MM.1S (cell line): ENCODE measurements at regions not wholly inside any gene's neighbourhood (a gene's known extent, or its start where the extent isn't known, plus 50 kb on each side); places are given as distances from the start of the nearest gene placed in this dataset.

Source experiments
- DNase-seq: peaks from one replicate; pipeline ENCODE4 v3.0.0-alpha.2; 2015
- H2AFZ ChIP-seq: fragments of 300-600 bp; sonication (generic); 2 replicates; pipeline ENCODE4 v1.6.0; 2016; ENCODE audit warnings: antibody characterized with exemption, low read length
- H3F3A ChIP-seq: fragments of 300-600 bp; sonication (generic); 2 replicates; pipeline ENCODE4 v1.6.1; 2016; ENCODE audit warnings: mild to moderate bottlenecking, antibody characterized with exemption, low read length, moderate library complexity, mixed read lengths; ENCODE audit not compliant: insufficient read depth
- H3K27ac ChIP-seq: fragments of 300-600 bp; sonication (generic); 2 replicates; pipeline ENCODE4 v1.5.1; 2016; ENCODE audit warnings: mild to moderate bottlenecking, low read length
- H3K27me3 ChIP-seq: fragments of 300-600 bp; sonication (generic); replicated peaks from 2 replicates; pipeline ENCODE4 v1.6.0; 2016; ENCODE audit warnings: low read length; ENCODE audit not compliant: insufficient read depth
- H3K36me3 ChIP-seq: fragments of 300-600 bp; sonication (generic); replicated peaks from 2 replicates; pipeline ENCODE4 v1.6.1; 2016; ENCODE audit warnings: mild to moderate bottlenecking, low read length, mixed read lengths; ENCODE audit not compliant: insufficient read depth
- H3K4me1 ChIP-seq: fragments of 300-600 bp; sonication (generic); 2 replicates; pipeline ENCODE4 v1.6.1; 2016; ENCODE audit warnings: low read length, mixed read lengths
- H3K4me2 ChIP-seq: fragments of 300-600 bp; sonication (generic); 2 replicates; pipeline ENCODE4 v1.6.0; 2016; ENCODE audit warnings: low read depth, low read length
- H3K4me3 ChIP-seq: fragments of 300-600 bp; sonication (generic); 2 replicates; pipeline ENCODE4 v1.5.1; 2016; ENCODE audit warnings: low read length, mixed read lengths
- H3K79me2 ChIP-seq: fragments of 300-600 bp; sonication (generic); 2 replicates; pipeline ENCODE4 v1.6.1; 2016; ENCODE audit warnings: mixed run types, low read length, mixed read lengths
- H3K9ac ChIP-seq: fragments of 300-600 bp; sonication (generic); 2 replicates; pipeline ENCODE4 v1.6.1; 2016; ENCODE audit warnings: low read length, mixed read lengths
- H3K9me2 ChIP-seq: fragments of 300-600 bp; sonication (generic); replicated peaks from 2 replicates; pipeline ENCODE4 v1.6.1; 2016; ENCODE audit warnings: mild to moderate bottlenecking, low read length, mixed read lengths; ENCODE audit not compliant: insufficient read depth
- H3K9me3 ChIP-seq: fragments of 300-600 bp; sonication (generic); replicated peaks from 2 replicates; pipeline ENCODE4 v1.6.1; 2016; ENCODE audit warnings: mild to moderate bottlenecking, low read length, mixed read lengths; ENCODE audit not compliant: insufficient read depth
- H4K20me1 ChIP-seq: fragments of 300-600 bp; sonication (generic); 2 replicates; pipeline ENCODE4 v1.6.1; 2016; ENCODE audit warnings: mild to moderate bottlenecking, low read length, moderate library complexity, mixed read lengths; ENCODE audit not compliant: insufficient read depth
- EZH2 ChIP-seq: fragments of 300-600 bp; sonication (generic); optimal IDR thresholded peaks from 2 replicates; pipeline ENCODE3; 2017; ENCODE audit warnings: low read depth, mild to moderate bottlenecking, antibody characterized with exemption, low read length, mixed read lengths
- EZH2phosphoT487 ChIP-seq: fragments of 300-600 bp; sonication (generic); IDR thresholded peaks from 2 replicates; pipeline ENCODE4 v1.6.1; 2018; ENCODE audit warnings: antibody characterized with exemption, low read length
- TF ChIP-seq, protein P1 (sequence below): fragments of 300-600 bp; sonication (generic); IDR thresholded peaks from 2 replicates; pipeline ENCODE4 v1.5.1; 2016; ENCODE audit warnings: antibody characterized with exemption, low read length, mixed read lengths

GRCh38 chr2:155815275-155815674, 517.2 kb downstream of the NR4A2 start:
- Histone ChIP-seq H3K9me2 (no peaks in the 10 kb centered on the region), H4K20me1 (no peaks in the 10 kb centered on the region), H3K4me3 (no peak overlapping the region), H3K4me1 (no peaks in the 10 kb centered on the region), H2AFZ (no peak overlapping the region), H3K27ac (no peak overlapping the region), H3K9ac (no peak overlapping the region), H3K36me3 (no peaks in the 10 kb centered on the region), H3F3A (no peaks in the 10 kb centered on the region), H3K27me3 (no peaks in the 10 kb centered on the region), H3K4me2 (no peak overlapping the region), H3K9me3 (no peaks in the 10 kb centered on the region), H3K79me2 (no peaks in the 10 kb centered on the region)
- no peak for DNase-seq
- TF ChIP-seq EZH2phosphoT487, result no peak
- TF ChIP-seq EZH2, result no peak
- TF ChIP-seq, protein P1, sequence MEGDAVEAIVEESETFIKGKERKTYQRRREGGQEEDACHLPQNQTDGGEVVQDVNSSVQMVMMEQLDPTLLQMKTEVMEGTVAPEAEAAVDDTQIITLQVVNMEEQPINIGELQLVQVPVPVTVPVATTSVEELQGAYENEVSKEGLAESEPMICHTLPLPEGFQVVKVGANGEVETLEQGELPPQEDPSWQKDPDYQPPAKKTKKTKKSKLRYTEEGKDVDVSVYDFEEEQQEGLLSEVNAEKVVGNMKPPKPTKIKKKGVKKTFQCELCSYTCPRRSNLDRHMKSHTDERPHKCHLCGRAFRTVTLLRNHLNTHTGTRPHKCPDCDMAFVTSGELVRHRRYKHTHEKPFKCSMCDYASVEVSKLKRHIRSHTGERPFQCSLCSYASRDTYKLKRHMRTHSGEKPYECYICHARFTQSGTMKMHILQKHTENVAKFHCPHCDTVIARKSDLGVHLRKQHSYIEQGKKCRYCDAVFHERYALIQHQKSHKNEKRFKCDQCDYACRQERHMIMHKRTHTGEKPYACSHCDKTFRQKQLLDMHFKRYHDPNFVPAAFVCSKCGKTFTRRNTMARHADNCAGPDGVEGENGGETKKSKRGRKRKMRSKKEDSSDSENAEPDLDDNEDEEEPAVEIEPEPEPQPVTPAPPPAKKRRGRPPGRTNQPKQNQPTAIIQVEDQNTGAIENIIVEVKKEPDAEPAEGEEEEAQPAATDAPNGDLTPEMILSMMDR, result no peak

DNA sequence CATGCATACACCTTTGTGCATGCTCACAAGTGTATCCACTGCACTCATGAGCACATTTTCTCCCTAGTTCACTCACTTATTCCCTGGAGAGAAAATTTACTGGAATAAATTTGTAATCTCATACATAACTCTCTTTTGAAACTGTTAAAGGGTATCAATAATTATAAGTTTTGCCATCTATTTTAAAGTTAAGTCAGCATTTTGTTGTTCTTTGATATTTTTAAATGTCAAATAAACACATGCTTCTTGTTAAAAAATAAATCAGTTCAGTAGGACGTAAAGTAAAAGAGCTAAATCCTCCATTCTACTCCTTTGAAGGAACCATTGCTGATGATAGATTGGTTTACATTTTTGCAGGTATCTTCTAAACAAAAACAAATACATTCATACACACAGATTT, 522.1 kb downstream of the NR4A2 start:
- no peak for DNase-seq
- TF ChIP-seq EZH2 (no peak), EZH2phosphoT487 (no peak)
- TF ChIP-seq, protein P1, result no peak
- H3K9me2 ChIP-seq, result no peaks in the 10 kb centered on the region
- H3K79me2 ChIP-seq, result no peaks in the 10 kb centered on the region
- H3F3A ChIP-seq, result no peaks in the 10 kb centered on the region
- H4K20me1 ChIP-seq, result no peaks in the 10 kb centered on the region
- no peaks in the 10 kb centered on the region for H3K36me3 ChIP-seq
- H3K9ac ChIP-seq, result no peak overlapping the region
- no peak overlapping the region for H3K4me3 ChIP-seq
- no peaks in the 10 kb centered on the region for H3K27me3 ChIP-seq
- no peaks in the 10 kb centered on the region for H3K9me3 ChIP-seq
- no peaks in the 10 kb centered on the region for H3K4me1 ChIP-seq
- H3K27ac ChIP-seq, result no peak overlapping the region
- no peak overlapping the region for H2AFZ ChIP-seq
- H3K4me2 ChIP-seq, result no peak overlapping the region

DNA sequence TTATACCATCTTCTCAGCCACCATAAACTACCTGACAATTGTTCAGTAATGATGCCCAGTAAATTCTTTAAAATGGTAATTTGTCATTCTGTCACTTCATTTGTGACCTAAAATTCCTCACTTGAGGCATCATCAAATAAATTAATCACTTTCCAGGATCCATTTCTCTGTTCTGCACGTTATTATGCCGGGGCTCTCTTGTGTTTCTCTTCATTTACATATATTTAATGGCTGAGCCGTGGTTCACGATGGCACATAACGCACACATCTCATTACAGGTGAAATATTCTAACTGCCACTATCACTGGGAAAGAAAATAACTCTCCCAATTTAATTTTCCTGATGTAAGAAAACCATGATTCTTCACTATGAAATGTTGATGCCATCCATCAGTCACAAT, 529.6 kb downstream of the NR4A2 start:
- H3K36me3 ChIP-seq, result no peaks in the 10 kb centered on the region

More for the DNA sequence above, 529.6 kb downstream of the NR4A2 start:
- Histone ChIP-seq H3K9me3 (no peaks in the 10 kb centered on the region), H4K20me1 (no peaks in the 10 kb centered on the region), H3K4me2 (no peak overlapping the region), H3K27me3 (no peaks in the 10 kb centered on the region), H2AFZ (no peak overlapping the region), H3K4me1 (no peaks in the 10 kb centered on the region), H3K27ac (no peak overlapping the region), H3K9ac (no peak overlapping the region), H3K4me3 (no peak overlapping the region), H3F3A (no peaks in the 10 kb centered on the region), H3K9me2 (no peaks in the 10 kb centered on the region), H3K79me2 (no peaks in the 10 kb centered on the region)
- DNase-seq, result no peak
- TF ChIP-seq, protein P1, result no peak
- TF ChIP-seq EZH2phosphoT487, result no peak
- no peak for TF ChIP-seq EZH2
